H9 (cell line): ENCODE measurements at regions not wholly inside any gene's neighbourhood (a gene's known extent, or its start where the extent isn't known, plus 50 kb on each side); places are given as distances from the start of the nearest gene placed in this dataset.

Source experiments
- DNase-seq: peaks from one replicate; pipeline ENCODE4 v3.0.0-alpha.2; 2017
- H2AFZ ChIP-seq: one replicate; pipeline ENCODE4 v1.6.1; 2013; ENCODE audit warnings: mild to moderate bottlenecking, low read length, control low read depth, moderate library complexity
- H2AK5ac ChIP-seq: 2 replicates; pipeline ENCODE4 v1.6.1; 2013; ENCODE audit warnings: low read length, control low read depth, mixed read lengths; ENCODE audit not compliant: insufficient read length
- H2BK120ac ChIP-seq: one replicate; pipeline ENCODE4 v1.6.1; 2013; ENCODE audit warnings: low read depth, mild to moderate bottlenecking, low read length, control low read depth, inconsistent platforms; ENCODE audit not compliant: poor library complexity, severe bottlenecking
- H2BK12ac ChIP-seq: 2 replicates; pipeline ENCODE4 v1.6.1; 2013; ENCODE audit warnings: low read length, control low read depth, mixed read lengths, low read depth; ENCODE audit not compliant: insufficient read length
- H2BK15ac ChIP-seq: 2 replicates; pipeline ENCODE4 v1.6.1; 2013; ENCODE audit warnings: low read depth, low read length, control low read depth
- H2BK20ac ChIP-seq: one replicate; pipeline ENCODE4 v1.6.1; 2013; ENCODE audit warnings: low read depth, mild to moderate bottlenecking, low read length, control low read depth, inconsistent platforms; ENCODE audit not compliant: poor library complexity, severe bottlenecking
- H2BK5ac ChIP-seq: 2 replicates; pipeline ENCODE4 v1.6.1; 2013; ENCODE audit warnings: low read length, control low read depth, mixed read lengths; ENCODE audit not compliant: insufficient read length
- H3K14ac ChIP-seq: 2 replicates; pipeline ENCODE4 v1.6.1; 2013; ENCODE audit warnings: low read length, control low read depth; ENCODE audit not compliant: insufficient read depth
- H3K18ac ChIP-seq: 2 replicates; pipeline ENCODE4 v1.6.1; 2013; ENCODE audit warnings: low read depth, mild to moderate bottlenecking, mixed read lengths, low read length, control low read depth; ENCODE audit not compliant: insufficient read length
- H3K23ac ChIP-seq: 2 replicates; pipeline ENCODE4 v1.6.1; 2013; ENCODE audit warnings: low read length, control low read depth, mixed read lengths, low read depth; ENCODE audit not compliant: insufficient read length
- H3K23me2 ChIP-seq: 2 replicates; pipeline ENCODE4 v1.6.1; 2013; ENCODE audit warnings: low read depth, mild to moderate bottlenecking, mixed read lengths, low read length, control low read depth; ENCODE audit not compliant: insufficient read length, poor library complexity, severe bottlenecking
- H3K27ac ChIP-seq: 2 replicates; pipeline ENCODE4 v1.5.1; 2013; ENCODE audit warnings: low read length, control low read depth, mixed read lengths, low read depth; ENCODE audit not compliant: insufficient read length
- H3K27me3 ChIP-seq: 2 replicates; pipeline ENCODE4 v1.6.1; 2013; ENCODE audit warnings: low read length, control low read depth, inconsistent platforms; ENCODE audit not compliant: insufficient read depth
- H3K4ac ChIP-seq: 2 replicates; pipeline ENCODE4 v1.6.1; 2013; ENCODE audit warnings: low read depth, mild to moderate bottlenecking, control low read depth, inconsistent platforms, low read length, moderate library complexity
- H3K4me1 ChIP-seq: 2 replicates; pipeline ENCODE4 v1.6.1; 2013; ENCODE audit warnings: low read length, control low read depth, inconsistent platforms; ENCODE audit not compliant: insufficient read depth
- H3K4me2 ChIP-seq: 2 replicates; pipeline ENCODE4 v1.6.1; 2013; ENCODE audit warnings: low read length, control low read depth, mixed read lengths; ENCODE audit not compliant: insufficient read length, insufficient read depth
- H3K56ac ChIP-seq: 2 replicates; pipeline ENCODE4 v1.6.1; 2013; ENCODE audit warnings: low read depth, mild to moderate bottlenecking, mixed read lengths, low read length, control low read depth; ENCODE audit not compliant: insufficient read length
- H3K79me1 ChIP-seq: 2 replicates; pipeline ENCODE4 v1.6.1; 2013; ENCODE audit warnings: low read depth, mild to moderate bottlenecking, moderate library complexity, low read length, control low read depth, inconsistent platforms; ENCODE audit not compliant: insufficient read depth, poor library complexity, severe bottlenecking
- H3K79me2 ChIP-seq: 2 replicates; pipeline ENCODE4 v1.6.1; 2013; ENCODE audit warnings: low read length, control low read depth, inconsistent platforms; ENCODE audit not compliant: insufficient read depth
- H3K9ac ChIP-seq: 2 replicates; pipeline ENCODE4 v1.6.1; 2013; ENCODE audit warnings: low read length, control low read depth, mixed read lengths; ENCODE audit not compliant: insufficient read length; ENCODE audit errors: extremely low read depth
- H3K9me3 ChIP-seq: one replicate; pipeline ENCODE4 v1.6.1; 2013; ENCODE audit warnings: low read depth, low read length, inconsistent platforms; ENCODE audit not compliant: control insufficient read depth
- H3T11ph ChIP-seq: one replicate; pipeline ENCODE4 v1.6.1; 2013; ENCODE audit warnings: mild to moderate bottlenecking, low read length, control low read depth, inconsistent platforms
- H4K20me1 ChIP-seq: one replicate; pipeline ENCODE4 v1.6.1; 2013; ENCODE audit not compliant: control insufficient read depth, insufficient read length, insufficient read depth
- H4K5ac ChIP-seq: 2 replicates; pipeline ENCODE4 v1.6.1; 2013; ENCODE audit warnings: low read depth, mild to moderate bottlenecking, mixed read lengths, low read length, control low read depth; ENCODE audit not compliant: insufficient read length
- H4K8ac ChIP-seq: replicated peaks from 2 replicates; pipeline ENCODE4 v1.6.1; 2013; ENCODE audit warnings: low read length, control low read depth, mixed read lengths, low read depth; ENCODE audit not compliant: insufficient read length
- H4K91ac ChIP-seq: 2 replicates; pipeline ENCODE4 v1.6.1; 2013; ENCODE audit warnings: low read depth, mild to moderate bottlenecking, moderate library complexity, mixed read lengths, low read length, control low read depth; ENCODE audit not compliant: insufficient read length
- H3K27ac Mint-ChIP-seq, 3 experiments: 2 replicates in 2 of 3; 3 replicates in 1 of 3; pipeline ENCODE4 v1.8.0; 2020 to 2021; ENCODE audit warnings: mixed read lengths in 3 of 3, mild to moderate bottlenecking in 1 of 3, moderate library complexity in 1 of 3
- H3K27me3 Mint-ChIP-seq: 2 replicates; pipeline ENCODE4 v1.8.0; 2021; ENCODE audit warnings: low read depth, mild to moderate bottlenecking, moderate library complexity, mixed read lengths
- H3K36me3 Mint-ChIP-seq, 3 experiments: 2 replicates in 2 of 3; 3 replicates in 1 of 3; pipeline ENCODE4 v1.8.0; 2020 to 2021; ENCODE audit warnings: low read depth in 3 of 3, mixed read lengths in 3 of 3; ENCODE audit not compliant: insufficient read depth in 1 of 3
- H3K4me1 Mint-ChIP-seq, 2 experiments: 2 replicates each; pipeline ENCODE4 v1.8.0; 2020; ENCODE audit warnings: mixed read lengths in 2 of 2
- H3K4me3 Mint-ChIP-seq, 2 experiments: 2 replicates in 1 of 2; 3 replicates in 1 of 2; pipeline ENCODE4 v1.8.0; 2020 to 2021; ENCODE audit warnings: mild to moderate bottlenecking in 2 of 2, mixed read lengths in 2 of 2, moderate library complexity in 1 of 2
- H3K9me3 Mint-ChIP-seq, 2 experiments: 2 replicates in 1 of 2; 3 replicates in 1 of 2; pipeline ENCODE4 v1.8.0; 2020; ENCODE audit warnings: mild to moderate bottlenecking in 2 of 2, mixed read lengths in 2 of 2, moderate library complexity in 1 of 2
- WGBS: extraction: QIAGEN DNeasy Blood & Tissue Kit; methylation state at CpG from one replicate; pipeline ENCODE4 v1.1.7; 2013; ENCODE audit warnings: missing lambda C conversion rate, low lambda C conversion rate, mixed read lengths; ENCODE audit not compliant: insufficient read length; ENCODE audit errors: extremely low coverage; 5-methylcytosine and 5-hydroxymethylcytosine counted together
- TF ChIP-seq, protein P1 (sequence below): fragments of 200-600 bp; sonication (generic); conservative IDR thresholded peaks from 3 replicates; pipeline ENCODE4 v1.8.0; 2021; ENCODE audit warnings: antibody characterized with exemption, mild to moderate bottlenecking

GRCh38 chr1:181213056-181213455, 124.6 kb downstream of the IER5 start:
- H3K18ac ChIP-seq = no peak overlapping the region
- H3T11ph ChIP-seq = no peak overlapping the region
- H2AK5ac ChIP-seq = no peak overlapping the region
- no peaks in the 10 kb centered on the region for H4K20me1 ChIP-seq
- no CpG with 5 or more reads among the region's 3 CpGs for WGBS
- no peak overlapping the region for H3K4ac ChIP-seq
- H3K23me2 ChIP-seq = no peaks in the 10 kb centered on the region
- H2BK20ac ChIP-seq = no peak overlapping the region
- H3K4me1 ChIP-seq = no peaks in the 10 kb centered on the region
- H4K91ac ChIP-seq = no peak overlapping the region
- Mint-ChIP-seq H3K27ac (no peak overlapping the region), H3K27me3 (peaks cover 15% of the 10 kb centered on the region), H3K4me3 (no peak overlapping the region), H3K4me1 (peaks cover 23 to 26% of the 10 kb centered on the region in 2 experiments), H3K9me3 (peaks cover 9 to 10% of the 10 kb centered on the region in 2 experiments; a peak in 4 of 5 replicates), H3K36me3 (peaks cover 2 to 14% (median 4%) of the 10 kb centered on the region in 3 experiments; a peak in 6 of 7 replicates)
- no peak overlapping the region for H3K27ac ChIP-seq
- H2BK5ac ChIP-seq = no peak overlapping the region
- no peak overlapping the region for H2AFZ ChIP-seq
- no peak overlapping the region for H2BK15ac ChIP-seq
- no peaks in the 10 kb centered on the region for H3K9me3 ChIP-seq
- no peak overlapping the region for H3K9ac ChIP-seq
- no peaks in the 10 kb centered on the region for H3K27me3 ChIP-seq
- H4K5ac ChIP-seq = no peak overlapping the region
- no peak overlapping the region for H2BK12ac ChIP-seq
- H3K4me2 ChIP-seq = no peak overlapping the region
- DNase-seq = no peak
- H4K8ac ChIP-seq = no peak overlapping the region
- H3K56ac ChIP-seq = no peak overlapping the region
- TF ChIP-seq, protein P1, sequence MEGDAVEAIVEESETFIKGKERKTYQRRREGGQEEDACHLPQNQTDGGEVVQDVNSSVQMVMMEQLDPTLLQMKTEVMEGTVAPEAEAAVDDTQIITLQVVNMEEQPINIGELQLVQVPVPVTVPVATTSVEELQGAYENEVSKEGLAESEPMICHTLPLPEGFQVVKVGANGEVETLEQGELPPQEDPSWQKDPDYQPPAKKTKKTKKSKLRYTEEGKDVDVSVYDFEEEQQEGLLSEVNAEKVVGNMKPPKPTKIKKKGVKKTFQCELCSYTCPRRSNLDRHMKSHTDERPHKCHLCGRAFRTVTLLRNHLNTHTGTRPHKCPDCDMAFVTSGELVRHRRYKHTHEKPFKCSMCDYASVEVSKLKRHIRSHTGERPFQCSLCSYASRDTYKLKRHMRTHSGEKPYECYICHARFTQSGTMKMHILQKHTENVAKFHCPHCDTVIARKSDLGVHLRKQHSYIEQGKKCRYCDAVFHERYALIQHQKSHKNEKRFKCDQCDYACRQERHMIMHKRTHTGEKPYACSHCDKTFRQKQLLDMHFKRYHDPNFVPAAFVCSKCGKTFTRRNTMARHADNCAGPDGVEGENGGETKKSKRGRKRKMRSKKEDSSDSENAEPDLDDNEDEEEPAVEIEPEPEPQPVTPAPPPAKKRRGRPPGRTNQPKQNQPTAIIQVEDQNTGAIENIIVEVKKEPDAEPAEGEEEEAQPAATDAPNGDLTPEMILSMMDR = no peak; the same call in 2 of the 3 replicates
- no peaks in the 10 kb centered on the region for H3K79me2 ChIP-seq
- H3K14ac ChIP-seq = no peak overlapping the region
- H3K23ac ChIP-seq = no peak overlapping the region
- no peaks in the 10 kb centered on the region for H3K79me1 ChIP-seq
- no peak overlapping the region for H2BK120ac ChIP-seq
